Stomach (tissue), 8 donors: ENCODE measurements at regions not wholly inside any gene's neighbourhood (a gene's known extent, or its start where the extent isn't known, plus 50 kb on each side); places are given as distances from the start of the nearest gene placed in this dataset.

ENCODE experiments used
- DNase-seq, 2 donors: peaks; one replicate each; pipeline versions ENCODE4 v3.0.0 to v3.0.0-alpha.2; 2013 to 2019
- H3K27ac ChIP-seq, 5 donors: fragments of 200-600 bp in 4 of 5; sonication (generic) in 4 of 5; one replicate each; pipeline ENCODE4 v1.5.1; 2013 to 2019; ENCODE audit warnings: mild to moderate bottlenecking in 1 of 5, moderate library complexity in 1 of 5
- H3K27me3 ChIP-seq, 3 donors: fragments of 200-600 bp; sonication (generic); one replicate each; pipeline ENCODE4 v1.5.1; 2017 to 2019; ENCODE audit warnings: mixed run types in 1 of 3
- H3K36me3 ChIP-seq, 4 donors: fragments of 200-600 bp; sonication (generic); 1 replicate in 3 of 4; 2 replicates in 1 of 4; pipeline ENCODE4 v1.5.1; 2016 to 2019
- H3K4me1 ChIP-seq, 4 donors: fragments of 200-600 bp; sonication (generic); one replicate each; pipeline ENCODE4 v1.5.1; 2016 to 2019
- H3K4me3 ChIP-seq, 4 donors: fragments of 200-600 bp; sonication (generic) in 3 of 4; one replicate each; pipeline ENCODE4 v1.5.1; 2016 to 2019; ENCODE audit warnings: mild to moderate bottlenecking in 1 of 4
- H3K9me3 ChIP-seq, 4 donors: fragments of 200-600 bp; sonication (generic); one replicate each; pipeline ENCODE4 v1.5.1; 2016 to 2019
- CTCF ChIP-seq, 7 experiments: fragments of 450-650 bp in 4 of 7; fragments of 200-600 bp in 3 of 7; sonication (generic) in 3 of 7; IDR thresholded peaks; one replicate each; pipeline ENCODE4 v1.5.1; 2016 to 2019; ENCODE audit warnings: antibody characterized with exemption in 7 of 7, control low read depth in 2 of 7, mild to moderate bottlenecking in 1 of 7
- EP300 ChIP-seq: sonication (generic); formaldehyde crosslinking; IDR thresholded peaks from one replicate; pipeline ENCODE4 v1.6.1; 2017; ENCODE audit warnings: antibody characterized with exemption
- POLR2A ChIP-seq, 4 donors: fragments of 450-650 bp; IDR thresholded peaks; one replicate each; pipeline ENCODE4 v1.6.1; 2016; ENCODE audit warnings: antibody characterized with exemption in 4 of 4, control low read depth in 2 of 4, mild to moderate bottlenecking in 1 of 4, moderate library complexity in 1 of 4
- POLR2AphosphoS5 ChIP-seq, 3 donors: sonication (generic); formaldehyde crosslinking; IDR thresholded peaks; one replicate each; pipeline ENCODE4 v1.6.1; 2016; ENCODE audit warnings: antibody characterized with exemption in 3 of 3
- WGBS, 5 donors: extraction: QIAGEN DNeasy Blood & Tissue Kit in 3 of 5; methylation state at CpG; one replicate each; pipeline versions ENCODE4 v1.1.5 to v1.1.7; 2013 to 2018; 5-methylcytosine and 5-hydroxymethylcytosine counted together
- intact Hi-C: fragments of 100-400 bp; cut with DNase I; formaldehyde crosslinking; loops from one replicate; pipeline ENCODE4 v1.15.1; 2023; ENCODE audit warnings: low total_unique reads
- donor health status: healthy with polysubstance abuse.
- donor health status: Bipolar disorder and iron deficiency.
- donor health status: healthy.

- H3K4me3 ChIP-seq = no peak overlapping the region
- WGBS, 5 donors = 44 to 67% (median 54%) methylated on average over 1 of the region's 1 CpG
- intact Hi-C loops = no loop called here
- no peaks in the 10 kb centered on the region for H3K36me3 ChIP-seq
- DNase-seq = no peak
- no peaks in the 10 kb centered on the region for H3K4me1 ChIP-seq
- TF ChIP-seq POLR2A (IDR thresholded peaks at IDR 0.05) (no peak), EP300 (no peak), POLR2AphosphoS5 (IDR thresholded peaks at IDR 0.05) (no peak), CTCF (IDR thresholded peaks at IDR 0.05) (no peak)
- no peaks in the 10 kb centered on the region for H3K27me3 ChIP-seq
- H3K27ac ChIP-seq = no peak overlapping the region
- peaks cover 0 to 5% (median 0%) of the 10 kb centered on the region in 4 donors for H3K9me3 ChIP-seq
Measured at GRCh38 chr4:54898056-54898562, 227.3 kb downstream of the KDR start.

DNA sequence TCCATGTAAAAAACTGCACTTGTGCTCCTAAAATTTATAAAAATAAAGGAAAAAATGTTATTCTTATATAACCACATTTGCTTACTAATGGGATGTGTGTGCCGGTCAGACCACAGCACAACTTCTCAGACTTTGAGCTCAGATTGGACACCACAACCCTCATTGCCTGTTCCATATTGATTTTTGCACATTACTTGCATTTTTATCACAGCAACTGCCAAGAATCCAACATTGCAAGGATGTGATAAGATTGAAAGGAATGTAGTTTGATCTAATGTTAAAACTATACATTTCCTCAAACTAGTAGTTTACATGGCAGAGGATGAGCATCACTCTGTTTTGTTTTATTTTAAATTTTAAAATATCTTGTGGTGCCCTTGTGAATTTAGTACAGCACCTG, 227.8 kb downstream of the KDR start:
- intact Hi-C loops = no loop called here
- Histone ChIP-seq H3K9me3 (peaks cover 0 to 5% (median 0%) of the 10 kb centered on the region in 4 donors), H3K4me1 (no peaks in the 10 kb centered on the region), H3K4me3 (no peak overlapping the region), H3K36me3 (no peaks in the 10 kb centered on the region), H3K27me3 (no peaks in the 10 kb centered on the region), H3K27ac (no peak overlapping the region)
- no peak for DNase-seq
- 54 to 88% (median 80%) methylated on average over 1 of the region's 1 CpG for WGBS, 5 donors
- no peak for TF ChIP-seq POLR2A (IDR thresholded peaks at IDR 0.05)
- TF ChIP-seq CTCF (IDR thresholded peaks at IDR 0.05) = no peak
- TF ChIP-seq EP300 = no peak
- TF ChIP-seq POLR2AphosphoS5 (IDR thresholded peaks at IDR 0.05) = no peak

- 48 to 70% (median 49%) methylated on average over 2 of the region's 2 CpGs for WGBS, 5 donors
- DNase-seq = no peak
- Histone ChIP-seq H3K9me3 (no peaks in the 10 kb centered on the region), H3K36me3 (no peaks in the 10 kb centered on the region), H3K27me3 (no peaks in the 10 kb centered on the region), H3K4me1 (no peaks in the 10 kb centered on the region), H3K27ac (no peak overlapping the region), H3K4me3 (no peak overlapping the region)
- TF ChIP-seq POLR2AphosphoS5 (IDR thresholded peaks at IDR 0.05) (no peak), POLR2A (IDR thresholded peaks at IDR 0.05) (no peak), EP300 (no peak), CTCF (IDR thresholded peaks at IDR 0.05) (no peak)
- intact Hi-C loops = no loop called here
Measured at GRCh38 chr4:54882616-54883015, 224.9 kb downstream of the KIT start.

DNA sequence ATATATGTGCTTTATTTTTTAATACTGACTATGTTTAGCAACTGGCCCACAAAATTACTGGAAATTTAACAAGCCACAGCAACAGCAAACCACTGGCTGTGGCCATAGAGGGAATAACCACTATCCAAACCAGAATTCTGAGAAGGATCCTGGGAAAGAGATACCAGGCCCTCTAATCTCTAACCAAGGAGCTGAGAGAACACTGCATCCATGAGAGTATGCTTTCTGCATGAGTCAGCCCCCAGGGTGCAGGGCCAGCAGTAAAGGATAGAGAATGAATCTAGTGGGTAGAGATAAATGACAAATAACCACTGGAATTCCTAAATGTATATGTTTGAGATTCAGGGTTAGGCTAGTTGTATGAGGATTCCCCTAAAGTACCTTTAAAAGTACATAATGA, 221.8 kb downstream of the KIT start:
- no peak for DNase-seq
- Histone ChIP-seq H3K27ac (no peak overlapping the region), H3K27me3 (no peaks in the 10 kb centered on the region), H3K9me3 (no peaks in the 10 kb centered on the region), H3K36me3 (no peaks in the 10 kb centered on the region), H3K4me1 (no peaks in the 10 kb centered on the region), H3K4me3 (no peak overlapping the region)
- intact Hi-C loops = no loop called here
- TF ChIP-seq POLR2AphosphoS5 (IDR thresholded peaks at IDR 0.05) (no peak), CTCF (IDR thresholded peaks at IDR 0.05) (no peak), POLR2A (IDR thresholded peaks at IDR 0.05) (no peak), EP300 (no peak)
